GM19035 (cell line): ENCODE measurements at regions not wholly inside any gene's neighbourhood (a gene's known extent, or its start where the extent isn't known, plus 50 kb on each side); places are given as distances from the start of the nearest gene placed in this dataset.
"Not testable (repeated sequence)": the region's sequence is repeated elsewhere in the genome, so short reads cannot be mapped to it uniquely, and the experiment has no call there.

Source experiments
- ATAC-seq: cut with Tn5 transposase; IDR thresholded peaks from one replicate; pipeline ENCODE4 v1.9.1; 2021; ENCODE audit not compliant: unreplicated experiment

- ATAC-seq = no peak
Measured at GRCh38 chr22:23383491-23384361, 196.4 kb downstream of the IGLL1 start.

GRCh38 chr22:23382428-23383218 is 197.5 kb downstream of the IGLL1 start:
- no peak for ATAC-seq

- ATAC-seq = no peak
Measured at GRCh38 chr22:23381661-23382427, 198.2 kb downstream of the IGLL1 start.

GRCh38 chr22:23380911-23381310 is 199.2 kb downstream of the IGLL1 start:
- ATAC-seq = no peak

- ATAC-seq = no peak
Measured at GRCh38 chr22:23380230-23380573, 199.9 kb downstream of the IGLL1 start.

- ATAC-seq = not testable (repeated sequence)
Measured at GRCh38 chr22:23379540-23380229, 199.4 kb downstream of the BCR start.

- no peak for ATAC-seq
Measured at GRCh38 chr22:23377767-23378166, 197.5 kb downstream of the BCR start.

GRCh38 chr22:23376256-23376655 is 195.9 kb downstream of the BCR start:
- no peak for ATAC-seq

- ATAC-seq = no peak
Measured at GRCh38 chr22:23375031-23375827, 194.9 kb downstream of the BCR start.

GRCh38 chr22:23373601-23374000 is 193.3 kb downstream of the BCR start:
- no peak for ATAC-seq

- no peak for ATAC-seq
Measured at GRCh38 chr22:23370251-23370650, 189.9 kb downstream of the BCR start.

- no peak for ATAC-seq
Measured at GRCh38 chr22:23369054-23369685, 188.9 kb downstream of the BCR start.
